Right forelimb (tissue), 1 donor: ENCODE measurements at regions not wholly inside any gene's neighbourhood (a gene's known extent, or its start where the extent isn't known, plus 50 kb on each side); places are given as distances from the start of the nearest gene placed in this dataset.

ENCODE experiments used
- DNase-seq: peaks from one replicate; pipeline ENCODE4 v3.0.0-alpha.2; 2018

DNA sequence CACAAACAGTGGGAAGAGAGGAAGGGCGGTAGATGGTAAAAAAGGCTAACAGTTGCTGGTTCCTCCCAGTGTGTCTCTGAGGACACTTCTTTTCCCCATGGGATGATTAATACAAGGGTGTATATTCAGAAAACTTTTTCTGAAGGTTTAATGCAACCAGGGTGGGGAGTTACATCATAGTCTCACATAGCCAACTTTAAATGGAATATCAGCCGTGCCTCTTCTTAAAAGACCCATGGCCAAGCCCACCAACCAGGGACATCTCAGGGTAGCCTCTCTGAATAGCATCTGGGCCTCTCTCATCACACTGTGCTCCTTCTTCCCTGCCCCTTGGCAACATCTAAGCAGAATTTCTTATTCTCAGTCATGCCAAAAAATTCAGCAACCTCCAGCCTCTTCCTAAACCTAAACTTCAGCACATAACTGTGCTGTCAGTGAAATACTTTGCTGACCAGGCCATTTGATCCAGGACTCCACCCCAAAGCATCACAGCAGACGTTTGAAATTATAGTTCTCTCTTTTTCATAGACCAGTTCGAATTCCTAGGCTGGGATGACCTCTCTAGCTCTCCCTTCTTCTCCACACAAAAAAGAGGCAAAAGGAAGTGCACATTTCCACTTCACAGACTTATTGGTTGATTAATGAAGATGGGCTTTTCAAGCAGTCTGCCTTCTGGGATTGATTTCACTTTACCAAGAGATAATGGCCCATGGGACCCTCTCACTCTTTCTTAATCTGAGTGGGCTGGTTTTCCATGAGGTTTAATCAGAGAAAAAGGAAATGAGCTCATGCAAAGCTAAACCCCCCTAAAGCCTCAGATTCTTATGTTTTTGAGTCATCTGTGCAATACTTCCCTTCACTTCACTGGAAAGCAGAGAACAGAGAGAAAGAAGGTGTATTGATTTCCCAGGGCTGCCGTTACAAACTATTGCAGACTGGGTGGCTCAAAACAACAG, 85.1 kb upstream of the RAI14 start:
- DNase-seq: no peak

DNA sequence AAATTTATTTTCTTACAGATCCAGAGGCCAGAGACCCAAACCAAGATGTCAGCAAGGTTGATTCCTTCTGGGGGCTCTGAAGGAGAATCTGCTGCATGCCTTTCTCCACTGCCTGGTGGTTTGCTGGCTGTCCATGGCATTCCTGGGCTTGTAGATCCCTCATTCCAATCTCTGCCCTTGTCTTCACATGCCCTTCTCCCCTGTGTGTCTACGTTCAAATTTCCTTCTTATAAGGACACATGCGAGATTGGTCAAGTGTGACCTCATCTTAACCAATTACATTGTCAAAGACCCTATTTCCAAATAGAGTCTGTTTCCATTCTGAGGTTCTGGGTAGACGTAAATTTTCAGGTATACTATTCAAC, 84.5 kb upstream of the RAI14 start:
- no peak for DNase-seq

DNA sequence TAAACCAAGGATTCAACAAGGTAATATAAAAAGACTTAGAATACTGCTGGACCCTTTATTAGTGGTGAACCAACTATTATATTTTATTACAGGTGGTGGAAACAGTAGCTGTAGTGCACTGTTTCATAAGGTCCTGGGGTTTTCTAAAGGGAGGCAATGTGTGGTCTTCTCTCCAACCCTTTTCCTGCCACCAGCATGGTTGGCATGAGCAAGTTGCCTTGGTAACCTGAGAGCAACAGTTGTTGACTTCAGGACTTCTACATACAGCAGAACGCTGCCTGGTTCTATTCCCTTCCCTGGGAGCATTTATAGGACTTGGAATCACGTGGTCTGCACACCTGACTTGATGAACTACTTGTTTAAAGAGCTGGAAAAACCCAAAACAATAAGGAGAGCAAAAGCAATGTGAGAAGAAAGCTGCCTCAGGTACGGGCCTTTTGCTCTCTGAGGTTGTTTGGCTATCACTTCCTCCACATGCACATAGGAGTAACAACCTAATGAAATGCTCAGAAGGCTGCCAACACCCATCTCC, 81.1 kb upstream of the RAI14 start:
- DNase-seq: no peak

DNA sequence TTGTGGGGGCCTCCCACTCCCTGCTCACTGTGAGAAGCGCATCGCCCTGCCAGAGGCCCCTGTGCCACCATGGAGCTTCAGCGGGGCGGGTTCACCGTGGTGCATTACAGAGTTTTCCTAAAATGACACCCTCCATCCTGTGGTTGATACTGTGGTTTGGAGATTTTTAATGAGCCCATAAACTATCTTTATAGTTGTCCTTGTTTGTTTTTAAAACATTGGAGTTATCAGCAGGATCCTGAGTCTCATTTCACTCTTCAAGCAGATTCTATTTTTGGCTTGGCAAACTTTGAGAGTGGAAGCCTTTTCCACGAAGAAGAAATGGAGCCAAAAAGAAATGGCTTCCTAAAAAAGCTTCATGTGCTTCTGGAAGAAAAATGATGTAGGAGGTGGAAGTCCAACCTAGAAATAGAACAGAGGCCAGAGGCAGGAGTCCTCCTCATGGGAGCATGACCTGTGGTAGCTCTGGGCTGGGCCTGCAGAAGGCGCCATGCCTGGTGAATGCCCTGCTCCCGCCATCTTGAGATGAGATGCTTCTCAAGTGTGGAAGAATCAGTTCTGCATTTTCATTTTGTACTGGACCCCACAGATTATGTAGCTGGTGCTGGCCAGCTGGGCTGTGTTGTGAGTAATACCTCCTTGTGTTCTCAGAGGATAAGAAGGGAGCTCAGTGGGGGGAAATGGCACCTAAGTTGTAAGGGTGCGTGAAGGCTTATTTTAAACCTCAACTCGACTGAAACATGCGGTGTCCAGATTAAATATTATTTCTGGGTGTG, 79.0 kb upstream of the RAI14 start:
- DNase-seq: no peak

DNA sequence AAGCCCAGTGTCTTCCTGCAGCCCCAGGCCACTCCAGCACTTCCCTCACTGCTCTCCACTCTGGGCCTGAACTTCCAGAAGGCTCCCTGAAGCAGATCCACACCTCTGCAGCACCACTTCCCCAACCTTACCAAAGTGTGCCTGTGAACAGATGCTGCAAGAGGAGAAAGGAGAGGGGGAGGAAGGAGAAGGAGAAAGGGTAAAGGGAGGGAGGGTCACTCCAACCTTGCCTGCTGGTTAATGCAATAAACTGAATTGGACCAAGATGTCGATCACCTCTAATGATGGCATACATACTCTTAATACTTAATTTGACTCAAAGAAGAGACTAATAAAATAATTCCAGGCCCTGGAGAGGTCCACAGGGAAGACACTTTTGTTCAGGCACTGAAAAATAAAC, 77.2 kb upstream of the RAI14 start:
- DNase-seq: no peak

DNA sequence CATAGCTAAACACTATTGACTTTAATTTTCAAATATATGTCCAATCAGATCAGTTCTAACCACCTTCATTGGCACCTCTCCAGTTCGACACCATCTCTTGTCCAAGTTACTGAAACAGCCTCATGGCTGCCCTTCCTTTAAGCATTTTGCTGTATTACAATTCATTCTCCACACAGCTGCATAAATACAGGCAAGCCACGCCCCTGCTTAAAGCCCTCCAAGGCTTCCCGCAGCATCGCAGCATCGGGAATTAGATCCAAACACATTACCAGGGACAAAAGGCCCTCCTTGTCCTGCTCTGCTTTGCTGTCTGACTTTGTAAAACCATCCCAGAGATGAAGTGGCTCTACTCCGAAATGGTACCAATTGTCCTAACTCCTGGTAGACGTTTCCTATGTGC, 75.1 kb upstream of the RAI14 start:
- no peak for DNase-seq

DNA sequence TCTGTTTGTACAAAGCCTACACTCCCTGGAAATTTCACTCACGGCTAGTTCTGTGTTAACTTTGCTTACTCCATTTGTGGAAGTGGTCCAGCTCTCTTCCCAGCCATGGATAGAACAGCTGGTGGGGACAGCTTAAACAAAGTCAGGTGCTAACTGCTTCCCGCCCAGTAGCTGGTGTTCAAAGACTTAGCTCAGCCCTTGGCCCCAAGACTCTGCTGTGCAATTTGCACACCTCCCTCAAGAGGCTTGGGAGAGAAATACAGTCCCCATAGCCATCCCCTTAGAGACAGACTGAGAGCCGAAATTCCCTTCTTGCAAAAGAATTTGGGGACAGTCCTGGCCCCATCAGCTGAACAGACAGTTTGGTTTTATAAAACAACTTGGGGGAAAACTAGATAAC, 73.8 kb upstream of the RAI14 start:
- DNase-seq: no peak

DNA sequence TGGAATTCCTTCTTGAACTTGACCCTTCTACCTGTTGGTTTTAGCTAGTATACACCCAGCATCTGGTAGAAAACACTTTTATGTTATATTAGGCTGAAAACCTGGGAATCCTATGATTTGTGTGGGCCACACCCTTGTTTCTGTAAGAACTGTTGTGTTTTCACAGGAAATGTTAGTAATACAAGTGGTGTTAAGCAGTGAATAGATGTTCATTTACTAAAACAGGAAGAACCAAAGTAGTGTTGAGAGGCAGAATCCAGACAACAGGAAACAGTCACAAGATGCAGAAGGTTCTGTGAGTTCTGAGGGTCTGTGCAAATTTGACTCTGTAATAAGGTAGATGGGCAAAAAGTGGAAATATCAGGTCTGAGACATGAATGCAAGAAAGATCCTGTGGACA, 73.0 kb upstream of the RAI14 start:
- DNase-seq: no peak

DNA sequence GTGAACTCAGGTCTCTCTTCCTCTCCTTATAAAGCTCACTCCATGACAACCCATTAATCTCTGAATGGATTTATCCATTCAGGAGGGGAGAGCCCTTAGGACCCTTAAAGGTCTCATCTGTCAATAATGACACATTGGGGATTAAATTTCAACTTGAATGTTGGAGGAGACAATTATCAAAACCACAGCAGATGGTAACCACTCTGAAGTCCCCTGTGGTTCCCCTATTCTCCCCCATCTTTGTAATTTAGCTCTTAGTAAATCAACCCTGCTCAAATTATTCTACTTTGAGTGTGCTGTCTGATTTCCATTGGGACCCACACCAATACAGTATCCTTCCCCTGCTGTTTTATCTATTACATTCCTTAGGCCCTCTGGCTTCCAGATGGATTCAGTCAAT, 72.0 kb upstream of the RAI14 start:
- DNase-seq: no peak

DNA sequence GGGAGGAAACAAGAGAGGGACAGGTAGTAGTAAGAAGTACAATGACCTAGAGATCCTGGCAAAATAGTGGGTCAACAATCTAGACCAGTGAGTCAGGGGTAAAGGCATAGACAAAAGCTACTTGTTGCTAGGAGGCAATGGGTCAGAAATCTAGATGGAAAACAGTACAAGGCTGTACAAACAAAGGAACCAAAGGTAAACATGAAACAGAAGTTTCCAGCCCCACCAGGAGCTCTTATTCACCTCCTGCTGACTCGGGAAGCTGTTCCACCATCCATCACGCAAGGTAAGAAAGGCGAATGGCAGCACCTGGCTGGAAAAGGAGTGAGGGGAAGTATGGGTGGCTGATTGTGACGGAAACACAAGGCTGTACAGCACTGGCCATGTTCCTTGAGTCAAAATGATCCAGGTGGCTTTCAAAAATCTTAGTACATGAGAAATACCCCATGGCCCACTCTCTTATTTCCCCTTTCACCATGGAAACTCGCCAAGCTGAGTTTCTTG, 70.5 kb upstream of the RAI14 start:
- no peak for DNase-seq

DNA sequence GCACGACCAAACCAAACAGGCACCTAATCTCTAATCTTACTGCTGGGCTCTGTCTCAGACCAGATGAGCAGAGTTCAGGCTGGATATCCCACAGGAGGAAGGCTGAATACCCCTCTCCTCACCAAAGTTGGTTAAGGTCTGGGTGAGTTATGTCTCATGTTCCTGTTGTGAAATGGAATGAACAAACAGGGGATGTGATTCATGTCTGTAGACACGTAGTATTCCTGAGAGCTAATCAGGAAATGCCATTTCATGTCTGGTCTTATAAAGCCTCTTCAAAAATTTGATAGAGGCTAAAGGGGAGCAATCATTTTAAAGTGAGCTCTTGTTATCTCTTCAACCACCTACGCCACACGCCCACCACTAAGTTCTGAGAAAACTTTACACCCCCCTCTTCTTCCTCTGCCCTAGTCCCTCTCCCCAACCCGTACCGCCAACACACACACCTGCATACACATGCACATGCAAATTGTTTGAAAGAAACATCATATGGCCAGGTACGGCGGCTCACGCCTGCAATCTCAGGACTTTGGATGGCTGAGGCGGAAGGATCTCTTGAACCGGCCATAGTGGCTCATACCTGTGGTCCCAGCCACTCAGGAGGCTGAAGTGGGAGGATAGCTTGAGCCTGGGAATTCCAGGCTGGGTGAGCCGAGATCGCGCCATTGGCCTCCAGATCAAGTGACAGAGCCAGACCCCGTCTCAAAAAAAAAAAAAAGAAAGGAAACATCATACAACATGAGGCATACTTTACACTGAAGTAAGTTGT, 69.8 kb upstream of the RAI14 start:
- no peak for DNase-seq

DNA sequence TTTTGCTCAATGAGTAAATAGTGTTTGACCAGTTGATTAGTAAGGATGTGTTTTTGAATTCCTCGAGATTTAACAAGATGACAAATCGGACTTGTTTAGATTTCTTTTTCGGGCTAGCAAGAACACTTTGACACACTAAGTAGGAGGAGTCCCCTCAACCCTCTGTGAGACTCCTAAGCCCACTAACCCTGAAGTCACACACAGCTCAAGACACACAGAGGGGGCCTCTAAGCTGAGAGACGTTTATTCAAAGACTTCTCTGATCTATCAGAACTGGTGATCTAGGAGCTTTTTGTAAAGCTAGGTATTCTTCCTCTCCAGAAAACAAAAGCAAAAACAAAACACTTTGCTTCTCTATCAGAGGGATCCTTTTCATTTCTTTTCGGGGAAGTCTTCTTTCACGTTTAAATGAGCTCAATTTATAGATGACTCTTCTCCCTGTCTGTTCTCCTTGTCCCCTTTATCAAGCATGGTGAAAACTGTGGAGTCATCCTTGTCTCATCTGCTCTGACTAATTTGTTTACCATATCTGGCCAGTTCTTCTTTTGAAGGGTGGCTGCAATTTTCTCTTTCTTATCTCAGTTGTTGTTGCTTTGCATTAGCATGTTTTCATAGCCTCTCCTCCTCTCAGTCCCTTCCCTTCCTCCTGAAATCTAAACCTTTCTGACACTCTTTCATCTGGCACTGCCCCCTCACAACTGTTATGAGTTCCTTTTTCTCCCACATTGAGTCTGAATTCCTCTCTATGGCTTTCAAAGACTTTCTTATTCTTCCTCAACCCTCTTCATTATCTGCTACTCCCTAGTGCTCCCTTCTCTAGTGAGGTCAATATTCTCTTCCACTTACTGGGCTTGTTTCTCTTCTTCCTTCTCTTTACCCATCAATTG, 68.5 kb upstream of the RAI14 start:
- no peak for DNase-seq

DNA sequence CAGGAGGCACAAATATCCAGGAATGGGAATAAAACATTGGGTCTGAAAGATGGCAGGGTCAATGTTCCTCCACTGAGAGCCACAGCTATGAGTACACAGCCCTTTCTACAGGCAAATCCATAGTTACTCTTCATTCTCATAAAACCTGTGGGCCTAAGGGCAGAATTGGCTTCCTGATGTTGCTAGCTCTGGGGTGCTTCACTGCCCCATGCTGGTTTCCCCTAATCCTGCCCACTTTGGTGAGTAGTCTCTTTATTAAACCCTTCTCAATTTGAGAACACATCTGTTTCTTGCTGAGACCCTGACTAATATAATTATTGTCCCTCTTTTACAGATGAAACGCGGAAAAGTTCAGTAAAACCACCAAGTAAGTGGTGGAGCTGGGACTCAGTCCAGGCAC, 66.3 kb upstream of the RAI14 start:
- DNase-seq: no peak

DNA sequence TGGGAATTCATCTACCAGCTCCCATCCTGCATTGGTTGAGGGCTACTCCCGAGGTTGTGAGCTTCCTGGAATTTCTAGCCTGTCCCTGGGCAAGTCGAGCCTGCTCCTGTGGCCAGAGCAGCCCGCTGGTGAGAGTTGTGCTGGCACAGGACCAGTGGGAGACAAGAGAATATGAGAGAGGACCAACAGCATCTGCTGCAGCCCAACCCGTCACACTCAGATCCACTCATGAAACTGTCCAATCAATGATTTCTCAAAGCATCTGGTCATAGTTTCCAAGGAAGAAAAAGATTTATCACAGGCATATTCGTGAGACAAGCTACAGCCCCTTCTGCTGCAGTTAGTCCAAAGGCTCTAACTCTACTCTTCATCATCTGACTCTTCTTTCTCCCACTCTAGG, 64.4 kb upstream of the RAI14 start:
- no peak for DNase-seq

DNA sequence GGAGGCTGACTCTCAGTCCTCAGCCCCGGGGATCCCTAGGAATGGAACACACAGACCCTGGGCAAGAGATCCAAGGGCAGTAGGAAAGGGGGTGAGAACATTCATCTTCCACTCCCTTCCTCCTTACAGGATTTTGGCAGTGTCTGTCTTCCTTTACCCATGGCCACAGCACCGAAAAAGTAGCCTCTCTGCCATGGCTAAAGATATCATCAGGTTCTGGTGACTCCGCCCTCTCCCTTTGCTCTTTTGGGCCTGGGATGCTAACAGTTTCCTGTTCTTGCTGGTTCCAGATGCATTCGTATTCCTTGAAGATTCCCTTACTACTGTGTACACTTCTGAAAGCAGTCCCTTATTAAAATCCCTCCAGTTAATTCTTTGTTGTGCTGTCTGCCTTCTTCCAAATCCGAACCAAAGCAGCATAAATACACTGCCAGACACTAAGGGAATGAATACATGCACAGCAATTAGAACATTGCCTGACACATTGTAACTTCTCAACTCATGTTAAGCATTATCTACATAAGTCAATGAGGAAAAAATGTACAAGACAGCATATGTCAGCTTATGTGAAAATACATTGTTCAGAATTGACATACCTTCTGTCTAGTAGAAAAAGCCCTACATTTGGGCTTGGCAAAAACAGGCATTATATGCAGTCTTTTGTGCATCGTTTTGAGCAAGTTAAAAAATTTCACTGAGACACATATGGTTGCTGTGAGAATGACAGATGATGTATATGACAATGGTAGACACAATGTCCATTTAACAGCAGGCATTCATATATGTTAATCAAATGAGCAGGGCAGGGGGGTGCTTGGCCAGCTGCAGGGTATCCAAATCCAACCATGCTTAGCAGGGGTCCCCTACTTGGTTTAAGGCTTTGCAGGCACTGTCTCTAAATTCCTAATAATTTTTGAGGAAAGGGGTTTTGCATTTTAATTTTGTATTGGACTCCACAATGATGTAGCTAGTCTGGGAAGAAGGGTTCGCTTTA, 58.8 kb upstream of the RAI14 start:
- DNase-seq: no peak

DNA sequence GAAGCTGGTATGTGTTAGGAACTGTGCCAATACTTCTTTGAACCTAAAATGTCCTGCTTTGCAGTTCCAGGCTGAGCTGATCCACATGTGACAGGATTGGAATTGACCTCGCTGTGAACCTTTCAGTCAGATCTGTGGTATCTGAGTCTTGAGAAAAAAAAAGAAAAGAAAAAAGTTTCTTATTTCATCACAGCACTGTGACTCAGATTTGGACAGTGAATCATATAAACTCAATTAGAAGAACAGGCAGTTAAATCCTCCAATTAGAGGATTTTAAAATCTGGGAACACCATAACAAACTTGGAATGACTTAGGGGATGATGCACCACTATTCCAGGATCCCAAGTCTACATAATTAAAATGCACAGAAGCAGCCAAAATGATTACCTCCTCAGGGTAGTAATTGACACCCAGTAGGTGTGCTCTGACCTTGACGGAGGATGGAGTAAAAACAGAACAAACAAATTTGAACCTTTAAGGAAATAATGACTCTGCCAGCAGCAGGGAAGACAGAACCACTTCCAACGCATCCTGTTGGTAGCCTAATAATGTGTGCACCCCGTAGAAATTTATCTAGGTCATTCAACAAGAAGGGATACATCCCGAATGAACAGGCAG, 57.8 kb upstream of the RAI14 start:
- no peak for DNase-seq

DNA sequence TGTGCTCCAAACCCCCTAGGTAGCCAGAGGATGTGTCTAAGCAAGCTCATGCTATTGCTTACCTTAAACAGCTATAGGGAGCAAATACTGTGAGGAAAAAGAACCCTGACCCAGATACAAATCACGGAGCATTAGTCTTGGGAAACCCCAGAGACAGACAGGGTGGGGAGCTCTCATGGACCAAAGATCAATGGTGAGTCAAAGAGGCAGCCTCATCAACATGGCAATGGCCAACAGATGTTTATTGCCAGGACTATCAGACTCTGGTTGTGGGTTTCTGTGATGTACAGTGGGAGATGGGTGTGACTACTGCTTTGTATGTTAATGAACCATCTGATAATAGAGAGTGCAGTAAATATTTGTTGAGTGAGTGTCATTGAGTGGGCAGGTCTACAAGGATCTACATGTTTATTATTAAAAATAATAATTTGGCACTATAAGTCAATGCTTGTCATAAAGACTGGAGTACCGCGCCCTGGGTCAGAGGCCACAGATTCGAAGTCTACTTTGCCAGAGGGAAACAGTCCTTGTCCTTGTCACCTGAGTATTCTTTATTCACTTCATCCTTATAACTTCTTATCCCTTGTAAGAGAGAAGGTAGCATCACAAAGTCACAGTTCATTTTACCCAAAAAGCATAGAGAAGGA, 56.5 kb upstream of the RAI14 start:
- DNase-seq: no peak

DNA sequence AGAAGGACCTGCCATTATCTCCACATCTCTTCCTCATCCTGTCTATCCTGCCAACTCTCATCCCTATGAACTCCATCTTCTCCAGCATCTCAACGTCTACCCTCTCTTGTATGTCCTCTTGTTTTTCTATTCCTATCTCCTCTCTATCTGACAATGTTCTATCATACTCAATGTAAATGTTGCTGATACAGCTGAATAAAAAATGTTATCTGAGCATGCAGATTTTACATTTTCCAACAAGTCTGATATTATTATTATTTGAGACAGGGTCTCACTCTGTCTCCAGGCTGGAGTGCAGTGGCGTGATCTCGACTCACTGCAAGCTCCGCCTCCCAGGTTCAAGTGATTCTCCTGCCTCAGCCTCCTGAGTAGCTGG, 56.0 kb upstream of the RAI14 start:
- DNase-seq: no peak

DNA sequence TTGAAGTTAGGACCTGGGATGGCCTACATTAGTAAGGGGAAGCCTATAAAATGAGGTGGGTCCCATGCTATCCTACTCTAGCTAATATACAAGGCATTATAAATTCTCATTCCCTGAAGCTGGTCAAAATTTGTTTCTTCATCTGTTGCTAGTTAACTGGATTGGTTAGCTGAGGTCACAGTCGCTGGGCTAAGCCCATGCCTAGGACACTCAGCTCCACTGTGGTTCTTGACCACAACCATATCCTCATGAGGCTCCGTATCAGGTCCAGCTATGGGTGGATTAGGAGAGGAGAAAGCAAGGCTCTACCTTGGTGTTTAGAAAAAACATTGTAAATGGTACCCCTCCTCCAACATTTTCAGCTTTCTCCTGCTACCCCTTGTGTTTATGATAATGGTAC, 52.8 kb upstream of the RAI14 start:
- DNase-seq: no peak
